ENCODE measurements at regions not wholly inside any gene's neighbourhood (a gene's known extent, or its start where the extent isn't known, plus 50 kb on each side); places are given as distances from the start of the nearest gene placed in this dataset.

DNA sequence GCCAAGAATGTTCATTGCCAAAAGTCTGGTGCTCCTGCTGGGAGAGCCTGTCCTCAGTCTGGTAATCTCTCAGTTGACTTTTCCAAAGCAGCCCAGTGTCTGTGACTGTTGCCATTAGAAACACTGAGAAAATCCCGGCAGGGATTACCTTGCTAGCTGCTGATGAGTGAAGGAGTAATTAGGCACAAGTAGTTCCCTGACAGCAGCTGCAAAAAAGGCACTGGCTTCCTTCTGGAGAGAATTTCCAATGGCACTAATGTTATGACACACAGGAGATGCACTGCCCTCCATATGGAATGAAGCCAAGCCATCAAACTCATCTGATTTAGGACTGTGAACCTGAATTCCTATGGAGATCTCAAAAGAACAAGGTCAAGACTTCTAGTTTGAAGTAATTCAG lies 1321.2 kb upstream of the SEL1L start:
- H3K4me3 Mint-ChIP-seq = no peak overlapping the region
- no peaks in the 10 kb centered on the region for H3K36me3 Mint-ChIP-seq
- no peaks in the 10 kb centered on the region for H3K27me3 ChIP-seq (ENCODE audit: control insufficient read depth in 2 of 2, insufficient read depth in 2 of 2, low read length in 2 of 2)
- ChIA-PET POLR2A (no interaction called here), CTCF (no interaction called here)
- H3K27me3 Mint-ChIP-seq = no peaks in the 10 kb centered on the region
- H3K4me1 Mint-ChIP-seq = no peaks in the 10 kb centered on the region
- H3K4me1 ChIP-seq (ENCODE audit: control insufficient read depth in 2 of 2, insufficient read depth in 2 of 2, low read length in 2 of 2) = no peaks in the 10 kb centered on the region
- intact Hi-C loops (cut with micrococcal nuclease) = no loop called here
- no peak overlapping the region for H3K27ac Mint-ChIP-seq
- H3K36me3 ChIP-seq (ENCODE audit: control insufficient read depth in 2 of 3, insufficient read depth in 3 of 3, low read length in 3 of 3) = no peaks in the 10 kb centered on the region
- ATAC-seq (no peak), DNase-seq (no peak)
- H3K4me3 ChIP-seq (ENCODE audit: low read length) = no peak overlapping the region
- H3K9me3 Mint-ChIP-seq = peaks cover 0 to 19% (median 5%) of the 10 kb centered on the region in 11 donors
- H3K27ac ChIP-seq (ENCODE audit: low read depth, low read length) = no peak overlapping the region
- H3K9me3 ChIP-seq (ENCODE audit: control insufficient read depth in 2 of 3, low read length in 3 of 3) = no peaks in the 10 kb centered on the region

DNA sequence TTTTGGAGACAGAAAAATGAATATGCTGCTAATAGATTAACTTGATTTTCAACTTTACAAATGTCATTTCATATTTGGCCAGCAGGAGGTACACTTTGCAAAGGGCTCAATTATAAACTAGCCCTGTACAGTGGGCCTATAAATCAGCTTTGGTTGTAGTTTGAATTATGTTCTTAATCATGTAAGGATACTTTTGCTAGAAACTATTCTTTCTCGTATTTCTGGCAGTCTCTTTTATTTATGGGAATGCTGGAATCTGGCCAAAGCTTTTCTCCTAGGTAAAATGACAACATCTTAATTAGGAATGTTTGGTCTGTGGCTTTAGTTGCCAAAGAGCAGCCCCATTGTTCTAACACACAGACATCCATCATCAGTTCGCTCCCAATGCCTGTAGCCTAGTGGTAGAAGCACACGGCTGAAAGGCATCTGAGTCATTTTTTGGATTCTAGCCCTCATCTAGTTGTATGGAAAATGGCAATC lies 1322.3 kb upstream of the SEL1L start:
- Histone ChIP-seq H3K27ac (ENCODE audit: low read depth, low read length) (no peak overlapping the region), H3K9me3 (ENCODE audit: control insufficient read depth in 2 of 3, low read length in 3 of 3) (peaks cover 0 to 3% (median 0%) of the 10 kb centered on the region in 3 experiments), H3K4me1 (ENCODE audit: control insufficient read depth in 2 of 2, insufficient read depth in 2 of 2, low read length in 2 of 2) (no peaks in the 10 kb centered on the region), H3K4me3 (ENCODE audit: low read length) (no peak overlapping the region), H3K27me3 (ENCODE audit: control insufficient read depth in 2 of 2, insufficient read depth in 2 of 2, low read length in 2 of 2) (no peaks in the 10 kb centered on the region), H3K36me3 (ENCODE audit: control insufficient read depth in 2 of 3, insufficient read depth in 3 of 3, low read length in 3 of 3) (no peaks in the 10 kb centered on the region)
- ATAC-seq (no peak), DNase-seq (no peak)
- no peak overlapping the region for H3K27ac Mint-ChIP-seq
- POLR2A ChIA-PET = no interaction called here
- H3K36me3 Mint-ChIP-seq = no peaks in the 10 kb centered on the region
- H3K27me3 Mint-ChIP-seq = no peaks in the 10 kb centered on the region
- intact Hi-C loops (cut with micrococcal nuclease) = no loop called here
- H3K4me1 Mint-ChIP-seq = no peaks in the 10 kb centered on the region
- CTCF ChIA-PET = no interaction called here
- peaks cover 0 to 19% (median 5%) of the 10 kb centered on the region in 11 donors for H3K9me3 Mint-ChIP-seq
- H3K4me3 Mint-ChIP-seq = no peak overlapping the region

DNA sequence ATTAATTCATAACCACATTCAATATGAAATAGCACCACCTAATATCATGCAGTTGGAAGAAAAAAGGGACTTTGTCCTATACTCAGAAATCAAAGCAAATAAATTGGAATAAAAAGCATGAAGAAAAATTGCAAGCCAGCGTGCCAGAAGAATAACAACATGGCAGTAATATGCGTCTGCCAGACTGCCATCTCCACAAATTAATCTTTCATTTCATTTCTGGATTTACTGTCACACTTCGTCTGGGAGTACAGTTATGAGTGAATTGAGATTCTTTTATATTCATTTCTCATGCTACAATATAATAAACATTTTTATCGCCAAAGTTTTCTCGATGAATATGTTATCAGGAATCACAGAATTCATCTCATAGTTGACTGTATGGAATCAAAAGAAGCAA lies 1327.7 kb upstream of the SEL1L start:
- H3K9me3 ChIP-seq (ENCODE audit: control insufficient read depth in 2 of 3, low read length in 3 of 3) = peaks cover 0 to 3% (median 0%) of the 10 kb centered on the region in 3 experiments
- H3K27me3 ChIP-seq (ENCODE audit: control insufficient read depth in 2 of 2, insufficient read depth in 2 of 2, low read length in 2 of 2) = no peaks in the 10 kb centered on the region
- no peak overlapping the region for H3K4me3 ChIP-seq (ENCODE audit: low read length)
- DNase-seq (no peak), ATAC-seq (no peak)
- ChIA-PET POLR2A (no interaction called here), CTCF (no interaction called here)
- peaks cover 0 to 8% (median 0%) of the 10 kb centered on the region in 5 donors for H3K36me3 Mint-ChIP-seq
- no peaks in the 10 kb centered on the region for H3K36me3 ChIP-seq (ENCODE audit: control insufficient read depth in 2 of 3, insufficient read depth in 3 of 3, low read length in 3 of 3)
- no peak overlapping the region for H3K27ac Mint-ChIP-seq
- H3K9me3 Mint-ChIP-seq = peaks cover 0 to 24% (median 13%) of the 10 kb centered on the region in 11 donors
- H3K27ac ChIP-seq (ENCODE audit: low read depth, low read length) = no peak overlapping the region
- intact Hi-C loops (cut with micrococcal nuclease) = no loop called here
- H3K27me3 Mint-ChIP-seq = no peaks in the 10 kb centered on the region
- H3K4me1 ChIP-seq (ENCODE audit: control insufficient read depth in 2 of 2, insufficient read depth in 2 of 2, low read length in 2 of 2) = no peaks in the 10 kb centered on the region
- H3K4me3 Mint-ChIP-seq = no peak overlapping the region
- no peaks in the 10 kb centered on the region for H3K4me1 Mint-ChIP-seq

DNA sequence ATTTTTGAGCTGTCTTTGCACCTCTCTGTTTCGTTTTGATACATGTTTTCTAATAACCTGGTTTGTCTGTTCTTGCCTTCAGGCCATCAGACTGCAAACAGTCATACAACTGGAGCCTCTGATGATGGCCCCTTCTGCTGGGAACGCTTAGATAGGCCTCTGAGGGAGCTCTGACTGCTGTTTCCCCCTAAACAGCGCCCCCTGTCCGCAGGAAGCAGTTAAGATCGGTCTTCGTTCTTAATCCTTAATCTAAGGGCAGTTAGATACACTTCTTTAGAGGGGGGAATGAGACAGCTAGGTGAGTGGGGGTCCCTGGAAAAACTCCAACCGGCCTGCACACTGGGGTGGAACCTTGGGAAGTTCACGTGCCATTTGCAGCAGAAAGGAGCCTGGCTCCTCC lies 1338.8 kb upstream of the SEL1L start:
- Histone ChIP-seq H3K9me3 (ENCODE audit: control insufficient read depth in 2 of 3, low read length in 3 of 3) (no peaks in the 10 kb centered on the region), H3K27ac (ENCODE audit: low read depth, low read length) (no peak overlapping the region), H3K36me3 (ENCODE audit: control insufficient read depth in 2 of 3, insufficient read depth in 3 of 3, low read length in 3 of 3) (no peaks in the 10 kb centered on the region), H3K4me3 (ENCODE audit: low read length) (no peak overlapping the region), H3K27me3 (ENCODE audit: control insufficient read depth in 2 of 2, insufficient read depth in 2 of 2, low read length in 2 of 2) (no peaks in the 10 kb centered on the region), H3K4me1 (ENCODE audit: control insufficient read depth in 2 of 2, insufficient read depth in 2 of 2, low read length in 2 of 2) (no peaks in the 10 kb centered on the region)
- intact Hi-C loops (cut with micrococcal nuclease) = no loop called here
- DNase-seq (no peak), ATAC-seq (no peak)
- Mint-ChIP-seq H3K27me3 (no peaks in the 10 kb centered on the region), H3K9me3 (peaks cover 0 to 31% (median 6%) of the 10 kb centered on the region in 11 donors), H3K36me3 (no peaks in the 10 kb centered on the region), H3K27ac (no peak overlapping the region), H3K4me1 (no peaks in the 10 kb centered on the region), H3K4me3 (no peak overlapping the region)
- ChIA-PET CTCF (no interaction called here), POLR2A (no interaction called here)

DNA sequence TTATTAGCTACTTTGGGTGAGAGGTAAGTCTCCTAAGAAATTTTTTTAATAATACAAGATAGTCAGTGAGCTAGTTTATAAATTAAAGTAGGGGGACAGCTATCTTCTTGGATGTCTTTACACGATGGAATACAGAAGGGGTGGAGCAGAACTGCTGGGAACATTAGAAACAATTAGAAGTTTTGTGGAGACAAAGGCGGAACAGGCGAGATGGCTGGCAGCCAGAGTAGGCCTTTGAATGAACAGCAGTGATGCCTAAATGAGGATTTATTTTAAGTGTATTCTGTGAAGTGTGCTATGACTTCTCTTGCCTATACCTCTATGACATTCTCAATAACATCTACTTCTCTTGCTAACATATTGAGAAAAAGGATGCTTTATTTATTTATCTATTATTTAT lies 1345.3 kb upstream of the SEL1L start:
- no peak overlapping the region for H3K4me3 Mint-ChIP-seq
- Histone ChIP-seq H3K9me3 (ENCODE audit: control insufficient read depth in 2 of 3, low read length in 3 of 3) (no peaks in the 10 kb centered on the region), H3K36me3 (ENCODE audit: control insufficient read depth in 2 of 3, insufficient read depth in 3 of 3, low read length in 3 of 3) (no peaks in the 10 kb centered on the region), H3K27me3 (ENCODE audit: control insufficient read depth in 2 of 2, insufficient read depth in 2 of 2, low read length in 2 of 2) (no peaks in the 10 kb centered on the region), H3K27ac (ENCODE audit: low read depth, low read length) (no peak overlapping the region), H3K4me3 (ENCODE audit: low read length) (no peak overlapping the region), H3K4me1 (ENCODE audit: control insufficient read depth in 2 of 2, insufficient read depth in 2 of 2, low read length in 2 of 2) (no peaks in the 10 kb centered on the region)
- ChIA-PET CTCF (no interaction called here), POLR2A (no interaction called here)
- intact Hi-C loops (cut with micrococcal nuclease) = no loop called here
- H3K4me1 Mint-ChIP-seq = no peaks in the 10 kb centered on the region
- no peak overlapping the region for H3K27ac Mint-ChIP-seq
- DNase-seq = no peak
- no peak for ATAC-seq
- peaks cover 0 to 28% (median 5%) of the 10 kb centered on the region in 11 donors for H3K9me3 Mint-ChIP-seq
- H3K36me3 Mint-ChIP-seq = no peaks in the 10 kb centered on the region
- H3K27me3 Mint-ChIP-seq = no peaks in the 10 kb centered on the region

DNA sequence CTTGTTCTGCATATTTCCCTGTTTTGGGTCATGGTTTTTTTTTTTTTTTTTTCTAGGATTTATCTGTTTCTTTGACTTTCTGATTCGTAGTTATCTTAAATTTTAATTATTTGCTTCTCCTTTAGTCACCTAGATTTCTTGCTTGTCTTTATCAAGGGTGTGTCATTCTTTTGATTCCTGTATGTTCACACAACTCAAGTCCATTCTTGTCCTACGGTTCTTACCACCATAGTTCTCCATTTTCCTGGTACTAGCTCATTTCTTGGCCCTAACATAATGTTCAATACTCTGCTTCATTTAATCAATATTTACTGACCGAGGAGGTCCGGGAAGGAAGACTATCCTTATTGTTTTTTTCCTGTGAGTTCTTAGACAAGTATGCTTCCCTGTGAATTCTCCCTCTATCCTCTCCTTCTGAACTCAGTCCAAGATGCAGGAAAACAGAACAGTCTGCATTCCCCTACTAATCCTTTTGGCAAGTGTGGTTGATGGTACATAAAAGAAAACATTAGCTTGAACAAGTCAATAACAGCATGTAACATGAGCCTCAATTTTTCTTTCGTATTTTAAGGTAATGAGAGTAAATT lies 1346.4 kb upstream of the SEL1L start:
- H3K4me3 ChIP-seq (ENCODE audit: low read length) = no peak overlapping the region
- no peaks in the 10 kb centered on the region for H3K9me3 ChIP-seq (ENCODE audit: control insufficient read depth in 2 of 3, low read length in 3 of 3)
- no peaks in the 10 kb centered on the region for H3K27me3 Mint-ChIP-seq
- ChIA-PET POLR2A (no interaction called here), CTCF (no interaction called here)
- H3K27ac ChIP-seq (ENCODE audit: low read depth, low read length) = no peak overlapping the region
- no peaks in the 10 kb centered on the region for H3K36me3 Mint-ChIP-seq
- peaks cover 0 to 18% (median 7%) of the 10 kb centered on the region in 11 donors for H3K9me3 Mint-ChIP-seq
- no peaks in the 10 kb centered on the region for H3K27me3 ChIP-seq (ENCODE audit: control insufficient read depth in 2 of 2, insufficient read depth in 2 of 2, low read length in 2 of 2)
- intact Hi-C loops (cut with micrococcal nuclease) = no loop called here
- H3K4me3 Mint-ChIP-seq = no peak overlapping the region
- no peak for ATAC-seq
- H3K36me3 ChIP-seq (ENCODE audit: control insufficient read depth in 2 of 3, insufficient read depth in 3 of 3, low read length in 3 of 3) = no peaks in the 10 kb centered on the region
- no peaks in the 10 kb centered on the region for H3K4me1 Mint-ChIP-seq
- no peaks in the 10 kb centered on the region for H3K4me1 ChIP-seq (ENCODE audit: control insufficient read depth in 2 of 2, insufficient read depth in 2 of 2, low read length in 2 of 2)
- H3K27ac Mint-ChIP-seq = no peak overlapping the region
- DNase-seq = no peak

DNA sequence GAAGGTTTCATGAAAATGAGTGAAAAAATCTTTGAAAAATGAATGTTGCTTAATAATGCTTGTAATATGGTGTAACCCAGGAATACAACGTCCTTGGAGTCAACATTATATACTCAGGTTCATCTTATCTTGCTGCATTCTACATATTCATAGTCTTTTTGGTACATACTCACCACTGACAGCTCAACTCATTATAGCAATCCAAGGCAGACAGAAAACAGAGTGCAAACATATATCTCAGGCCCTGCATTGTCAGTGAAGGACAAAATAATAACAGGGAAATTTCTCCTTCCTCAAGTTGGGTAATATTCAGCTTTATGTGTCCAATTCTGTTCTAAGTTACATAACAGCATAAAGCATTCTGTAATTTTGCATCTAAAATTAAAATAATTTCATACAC lies 1353.0 kb upstream of the SEL1L start:
- no peak overlapping the region for H3K27ac ChIP-seq (ENCODE audit: low read depth, low read length)
- H3K9me3 ChIP-seq (ENCODE audit: control insufficient read depth in 2 of 3, low read length in 3 of 3) = no peaks in the 10 kb centered on the region
- H3K4me3 ChIP-seq (ENCODE audit: low read length) = no peak overlapping the region
- H3K27me3 Mint-ChIP-seq = no peaks in the 10 kb centered on the region
- ChIA-PET POLR2A (no interaction called here), CTCF (no interaction called here)
- peaks cover 0 to 4% (median 0%) of the 10 kb centered on the region in 5 donors for H3K36me3 Mint-ChIP-seq
- no peak for ATAC-seq
- H3K9me3 Mint-ChIP-seq = peaks cover 2 to 39% (median 15%) of the 10 kb centered on the region in 11 donors
- intact Hi-C loops (cut with micrococcal nuclease) = no loop called here
- H3K4me3 Mint-ChIP-seq = no peak overlapping the region
- H3K4me1 Mint-ChIP-seq = no peaks in the 10 kb centered on the region
- H3K27ac Mint-ChIP-seq = no peak overlapping the region
- no peaks in the 10 kb centered on the region for H3K27me3 ChIP-seq (ENCODE audit: control insufficient read depth in 2 of 2, insufficient read depth in 2 of 2, low read length in 2 of 2)
- H3K36me3 ChIP-seq (ENCODE audit: control insufficient read depth in 2 of 3, insufficient read depth in 3 of 3, low read length in 3 of 3) = no peaks in the 10 kb centered on the region
- DNase-seq = no peak
- H3K4me1 ChIP-seq (ENCODE audit: control insufficient read depth in 2 of 2, insufficient read depth in 2 of 2, low read length in 2 of 2) = no peaks in the 10 kb centered on the region

All from naive thymus-derived CD4-positive, alpha-beta T cell (primary cell).